Ishikawa (cell line): ENCODE measurements at regions not wholly inside any gene's neighbourhood (a gene's known extent, or its start where the extent isn't known, plus 50 kb on each side); places are given as distances from the start of the nearest gene placed in this dataset.

Experiments
- EGR1 ChIP-seq: IDR thresholded peaks from 2 replicates; pipeline ENCODE4 v1.6.1; 2012
- EP300 ChIP-seq: IDR thresholded peaks from 2 replicates; pipeline ENCODE4 v1.6.1; 2012; ENCODE audit warnings: borderline replicate concordance
- RAD21 ChIP-seq: IDR thresholded peaks from 2 replicates; pipeline ENCODE4 v1.6.1; 2012; ENCODE audit warnings: low read depth
- REST ChIP-seq: IDR thresholded peaks from 2 replicates; pipeline ENCODE4 v1.6.1; 2012; ENCODE audit warnings: low read depth, mild to moderate bottlenecking
- TAF1 ChIP-seq: IDR thresholded peaks from 2 replicates; pipeline ENCODE4 v1.6.1; 2012; ENCODE audit warnings: low read depth, mild to moderate bottlenecking
- TEAD4 ChIP-seq: IDR thresholded peaks from 2 replicates; pipeline ENCODE4 v1.6.1; 2012
- USF1 ChIP-seq: IDR thresholded peaks from 2 replicates; pipeline ENCODE4 v1.6.1; 2012
- ZBTB7A ChIP-seq: IDR thresholded peaks from 2 replicates; pipeline ENCODE4 v1.6.1; 2012; ENCODE audit warnings: low read depth

- no peak for TF ChIP-seq RAD21
- TF ChIP-seq TAF1, result no peak
- no peak for TF ChIP-seq EP300
- TF ChIP-seq TEAD4, result no peak
- no peak for TF ChIP-seq ZBTB7A
- no peak for TF ChIP-seq USF1
- no peak for TF ChIP-seq EGR1
- no peak for TF ChIP-seq REST
Observed at GRCh38 chr13:95474992-95475391, 77.5 kb upstream of the CLDN10 start.
